Hepatocyte (in vitro differentiated cells): ENCODE measurements at regions not wholly inside any gene's neighbourhood (a gene's known extent, or its start where the extent isn't known, plus 50 kb on each side); places are given as distances from the start of the nearest gene placed in this dataset.
A peak's percentile ranks its signal among the peaks of the same experiment; 100 is the strongest.

Experiments used
- DNase-seq: peaks from one replicate; pipeline ENCODE4 v3.0.0-alpha.2; 2016; ENCODE audit warnings: low spot score
- H2AFZ ChIP-seq: fragments of 200-600 bp; sonication (generic); 2 replicates; pipeline ENCODE4 v1.6.0; 2016; ENCODE audit warnings: antibody characterized with exemption, mild to moderate bottlenecking
- H3K27ac ChIP-seq: fragments of 200-600 bp; sonication (generic); 2 replicates; pipeline ENCODE4 v1.5.1; 2016; ENCODE audit warnings: mild to moderate bottlenecking
- H3K27me3 ChIP-seq: fragments of 200-600 bp; sonication (generic); 2 replicates; pipeline ENCODE4 v1.6.1; 2016
- H3K36me3 ChIP-seq: fragments of 200-600 bp; sonication (generic); replicated peaks from 2 replicates; pipeline ENCODE4 v1.5.1; 2016; ENCODE audit warnings: low read depth; ENCODE audit not compliant: insufficient read depth
- H3K4me1 ChIP-seq: fragments of 200-600 bp; sonication (generic); 2 replicates; pipeline ENCODE4 v1.5.1; 2016; ENCODE audit warnings: mild to moderate bottlenecking, moderate library complexity; ENCODE audit not compliant: insufficient read depth
- H3K4me2 ChIP-seq: fragments of 200-600 bp; sonication (generic); 2 replicates; pipeline ENCODE4 v1.6.0; 2016
- H3K4me3 ChIP-seq: fragments of 200-600 bp; sonication (generic); 2 replicates; pipeline ENCODE4 v1.5.1; 2016; ENCODE audit warnings: mild to moderate bottlenecking
- H3K79me2 ChIP-seq: fragments of 200-600 bp; sonication (generic); 2 replicates; pipeline ENCODE4 v1.6.0; 2017; ENCODE audit warnings: mild to moderate bottlenecking
- H3K9me2 ChIP-seq: fragments of 200-600 bp; sonication (generic); replicated peaks from 2 replicates; pipeline ENCODE4 v1.6.0; 2017; ENCODE audit warnings: mild to moderate bottlenecking; ENCODE audit not compliant: insufficient read depth
- H3K9me3 ChIP-seq: fragments of 200-600 bp; sonication (generic); 2 replicates; pipeline ENCODE4 v1.5.1; 2016; ENCODE audit warnings: low read depth, mild to moderate bottlenecking
- H4K20me1 ChIP-seq: fragments of 200-600 bp; sonication (generic); 2 replicates; pipeline ENCODE4 v1.6.0; 2016; ENCODE audit warnings: mild to moderate bottlenecking; ENCODE audit not compliant: insufficient read depth, poor library complexity, severe bottlenecking
- EZH2 ChIP-seq: fragments of 200-600 bp; sonication (generic); IDR thresholded peaks from 2 replicates; pipeline ENCODE4 v1.6.1; 2016; ENCODE audit warnings: antibody characterized with exemption, mild to moderate bottlenecking, borderline replicate concordance
- EZH2phosphoT487 ChIP-seq: fragments of 200-600 bp; sonication (generic); IDR thresholded peaks from one replicate; pipeline ENCODE4 v1.6.1; 2018; ENCODE audit warnings: antibody characterized with exemption, mild to moderate bottlenecking, low read depth, moderate library complexity; ENCODE audit not compliant: unreplicated experiment, severe bottlenecking
- WGBS: methylation state at CpG from one replicate; pipeline ENCODE4 v1.1.6; 2016; ENCODE audit warnings: low lambda C conversion rate; ENCODE audit errors: missing lambda C conversion rate; 5-methylcytosine and 5-hydroxymethylcytosine counted together
- TF ChIP-seq, protein P1 (sequence below): fragments of 200-600 bp; sonication (generic); IDR thresholded peaks from 2 replicates; pipeline ENCODE4 v1.5.1; 2016; ENCODE audit warnings: antibody characterized with exemption, mild to moderate bottlenecking; ENCODE audit not compliant: poor library complexity

DNA sequence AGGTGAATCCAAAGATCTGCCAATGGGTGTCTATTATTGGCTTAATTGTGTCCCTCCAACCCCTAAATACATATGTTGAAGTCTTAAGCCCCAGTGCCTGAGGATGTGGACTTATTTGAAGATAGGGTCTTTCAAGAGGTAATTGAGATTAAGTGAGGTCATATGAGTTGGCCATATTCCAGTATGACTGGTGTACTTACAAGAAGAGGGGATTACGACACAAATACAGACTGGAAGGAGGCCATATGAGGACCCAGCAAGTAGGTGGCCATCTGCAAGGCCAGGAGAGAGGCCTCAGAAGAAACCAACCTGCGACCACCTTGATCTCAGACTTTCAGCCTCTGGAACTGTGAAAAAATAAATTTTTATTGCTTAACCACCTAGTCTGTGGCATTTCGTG lies 121.1 kb upstream of the FN1 start:
- no peak overlapping the region for H3K4me3 ChIP-seq
- no peaks in the 10 kb centered on the region for H3K36me3 ChIP-seq
- H3K27me3 ChIP-seq = no peaks in the 10 kb centered on the region
- no peak overlapping the region for H3K4me2 ChIP-seq
- no peak overlapping the region for H3K27ac ChIP-seq
- no peak for TF ChIP-seq EZH2
- TF ChIP-seq, protein P1, sequence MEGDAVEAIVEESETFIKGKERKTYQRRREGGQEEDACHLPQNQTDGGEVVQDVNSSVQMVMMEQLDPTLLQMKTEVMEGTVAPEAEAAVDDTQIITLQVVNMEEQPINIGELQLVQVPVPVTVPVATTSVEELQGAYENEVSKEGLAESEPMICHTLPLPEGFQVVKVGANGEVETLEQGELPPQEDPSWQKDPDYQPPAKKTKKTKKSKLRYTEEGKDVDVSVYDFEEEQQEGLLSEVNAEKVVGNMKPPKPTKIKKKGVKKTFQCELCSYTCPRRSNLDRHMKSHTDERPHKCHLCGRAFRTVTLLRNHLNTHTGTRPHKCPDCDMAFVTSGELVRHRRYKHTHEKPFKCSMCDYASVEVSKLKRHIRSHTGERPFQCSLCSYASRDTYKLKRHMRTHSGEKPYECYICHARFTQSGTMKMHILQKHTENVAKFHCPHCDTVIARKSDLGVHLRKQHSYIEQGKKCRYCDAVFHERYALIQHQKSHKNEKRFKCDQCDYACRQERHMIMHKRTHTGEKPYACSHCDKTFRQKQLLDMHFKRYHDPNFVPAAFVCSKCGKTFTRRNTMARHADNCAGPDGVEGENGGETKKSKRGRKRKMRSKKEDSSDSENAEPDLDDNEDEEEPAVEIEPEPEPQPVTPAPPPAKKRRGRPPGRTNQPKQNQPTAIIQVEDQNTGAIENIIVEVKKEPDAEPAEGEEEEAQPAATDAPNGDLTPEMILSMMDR = no peak
- TF ChIP-seq EZH2phosphoT487 = no peak
- no peaks in the 10 kb centered on the region for H3K79me2 ChIP-seq
- 88% methylated on average over 3 of the region's 3 CpGs for WGBS
- no peaks in the 10 kb centered on the region for H4K20me1 ChIP-seq
- H3K9me3 ChIP-seq = no peaks in the 10 kb centered on the region
- H3K4me1 ChIP-seq = no peaks in the 10 kb centered on the region
- H2AFZ ChIP-seq = no peak overlapping the region
- no peaks in the 10 kb centered on the region for H3K9me2 ChIP-seq
- peak; percentile 10 for DNase-seq

DNA sequence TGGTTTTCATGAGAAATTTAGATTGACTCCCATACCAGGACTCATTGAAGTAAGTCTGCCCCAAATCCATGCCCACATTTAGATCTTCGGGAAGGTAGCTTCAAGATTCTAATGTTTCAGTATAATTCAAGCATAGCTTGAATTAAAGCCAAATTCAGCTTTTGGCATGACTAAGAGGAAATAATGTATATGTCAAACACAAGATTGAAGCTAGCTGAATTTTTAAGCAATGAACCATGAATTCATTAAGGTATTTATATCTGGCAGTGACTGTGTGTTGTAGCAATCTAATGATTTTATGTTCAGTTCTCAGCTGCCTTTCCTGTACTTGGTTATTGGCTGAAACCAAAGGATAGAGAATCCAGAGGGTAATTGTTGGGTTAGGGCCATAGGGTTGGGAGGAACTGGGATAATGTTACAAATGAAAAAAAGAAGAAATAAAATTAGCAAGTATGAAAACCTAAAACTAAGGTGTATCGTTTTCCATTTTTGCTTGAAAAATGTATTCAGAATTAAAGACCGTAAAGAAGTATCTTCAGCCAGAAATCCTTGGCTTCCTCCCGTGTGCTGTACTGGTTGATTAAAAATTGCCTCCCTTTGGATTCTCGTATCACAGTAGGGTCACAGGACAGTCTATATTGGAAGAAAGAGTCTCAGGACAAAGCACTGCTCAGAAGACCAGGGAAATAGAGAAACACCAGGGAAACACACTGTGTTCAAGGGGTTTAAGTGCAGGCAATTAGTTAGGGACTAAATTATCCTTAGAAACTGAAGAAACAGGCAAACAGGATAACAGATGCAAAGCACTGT lies 119.0 kb upstream of the FN1 start:
- no peaks in the 10 kb centered on the region for H3K9me3 ChIP-seq
- WGBS = 56% methylated on average over 5 of the region's 5 CpGs
- H3K36me3 ChIP-seq = no peaks in the 10 kb centered on the region
- no peaks in the 10 kb centered on the region for H3K27me3 ChIP-seq
- TF ChIP-seq EZH2phosphoT487 (no peak), EZH2 (no peak)
- TF ChIP-seq, protein P1 = no peak
- no peaks in the 10 kb centered on the region for H3K4me1 ChIP-seq
- no peak overlapping the region for H2AFZ ChIP-seq
- H3K4me3 ChIP-seq = no peak overlapping the region
- H3K79me2 ChIP-seq = no peaks in the 10 kb centered on the region
- no peak for DNase-seq
- no peak overlapping the region for H3K27ac ChIP-seq
- no peaks in the 10 kb centered on the region for H4K20me1 ChIP-seq
- no peaks in the 10 kb centered on the region for H3K9me2 ChIP-seq
- no peak overlapping the region for H3K4me2 ChIP-seq

DNA sequence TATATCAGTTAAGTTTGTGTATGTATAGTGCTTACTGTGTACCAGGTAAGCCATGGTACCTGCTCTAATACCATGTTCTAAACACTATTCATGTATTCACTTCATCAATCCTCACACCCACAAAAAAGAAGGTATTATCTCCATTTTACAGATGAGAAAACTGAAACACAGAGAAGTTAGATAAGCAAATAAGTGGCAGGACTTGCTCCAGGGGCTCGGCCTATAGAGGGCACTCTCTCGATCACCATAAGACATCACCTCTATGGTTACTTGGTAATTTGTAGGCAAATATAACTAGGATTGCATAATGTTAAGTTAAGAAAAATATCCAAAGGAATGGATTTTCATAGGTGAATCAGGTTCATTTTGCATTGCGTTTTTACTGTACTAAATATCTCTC lies 118.1 kb upstream of the FN1 start:
- no peaks in the 10 kb centered on the region for H4K20me1 ChIP-seq
- H3K36me3 ChIP-seq = no peaks in the 10 kb centered on the region
- H2AFZ ChIP-seq = no peak overlapping the region
- no peaks in the 10 kb centered on the region for H3K9me3 ChIP-seq
- H3K79me2 ChIP-seq = no peaks in the 10 kb centered on the region
- no peaks in the 10 kb centered on the region for H3K27me3 ChIP-seq
- no peak overlapping the region for H3K27ac ChIP-seq
- TF ChIP-seq EZH2phosphoT487 (no peak), EZH2 (no peak)
- TF ChIP-seq, protein P1 = no peak
- no peak for DNase-seq
- 95% methylated on average over 3 of the region's 3 CpGs for WGBS
- no peak overlapping the region for H3K4me2 ChIP-seq
- H3K9me2 ChIP-seq = no peaks in the 10 kb centered on the region
- no peaks in the 10 kb centered on the region for H3K4me1 ChIP-seq
- no peak overlapping the region for H3K4me3 ChIP-seq
